ENCODE measurements at regions not wholly inside any gene's neighbourhood (a gene's known extent, or its start where the extent isn't known, plus 50 kb on each side); places are given as distances from the start of the nearest gene placed in this dataset.
A peak's percentile ranks its signal among the peaks of the same experiment; 100 is the strongest.

DNA sequence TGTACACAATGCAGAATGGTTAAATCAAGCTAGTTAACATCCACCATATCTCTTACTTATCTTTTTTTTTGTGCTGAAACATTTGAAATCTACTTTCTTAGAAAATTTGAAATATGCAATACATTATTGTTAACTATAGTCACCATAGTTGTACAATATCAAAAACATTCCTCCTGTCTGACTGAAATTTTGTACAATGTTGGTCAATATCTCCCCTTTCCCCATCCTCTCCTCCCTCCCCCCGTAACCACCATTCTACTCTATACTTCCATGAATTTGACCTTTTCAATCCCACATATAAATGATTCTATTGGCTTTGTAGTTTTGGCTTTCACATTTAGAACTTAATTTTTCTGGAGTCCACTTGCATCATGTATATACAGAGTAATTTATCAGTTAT is 63.5 kb upstream of the DCD start:
- Histone ChIP-seq H3K36me3 (ENCODE audit: control insufficient read depth, insufficient read depth, low read length) (no peaks in the 10 kb centered on the region), H3K4me3 (ENCODE audit: low read depth, low read length) (no peak overlapping the region), H3K27me3 (ENCODE audit: control insufficient read depth, insufficient read depth, low read length) (no peaks in the 10 kb centered on the region)
- ChIA-PET CTCF (no interaction called here), POLR2A (no interaction called here)
- TF ChIP-seq CTCF (IDR thresholded peaks at IDR 0.05; ENCODE audit: insufficient read depth, low read depth, low read length), result no peak
- no peak for DNase-seq (ENCODE audit: low read depth)

GRCh38 chr12:54708826-54709225 is 60.7 kb upstream of the DCD start:
- ChIA-PET POLR2A (no interaction called here), CTCF (no interaction called here)
- DNase-seq (ENCODE audit: low read depth), result no peak
- no peaks in the 10 kb centered on the region for H3K36me3 ChIP-seq (ENCODE audit: control insufficient read depth, insufficient read depth, low read length)
- H3K27me3 ChIP-seq (ENCODE audit: control insufficient read depth, insufficient read depth, low read length), result no peaks in the 10 kb centered on the region
- no peak overlapping the region for H3K4me3 ChIP-seq (ENCODE audit: low read depth, low read length)
- no peak for TF ChIP-seq CTCF (IDR thresholded peaks at IDR 0.05; ENCODE audit: insufficient read depth, low read depth, low read length)

DNA sequence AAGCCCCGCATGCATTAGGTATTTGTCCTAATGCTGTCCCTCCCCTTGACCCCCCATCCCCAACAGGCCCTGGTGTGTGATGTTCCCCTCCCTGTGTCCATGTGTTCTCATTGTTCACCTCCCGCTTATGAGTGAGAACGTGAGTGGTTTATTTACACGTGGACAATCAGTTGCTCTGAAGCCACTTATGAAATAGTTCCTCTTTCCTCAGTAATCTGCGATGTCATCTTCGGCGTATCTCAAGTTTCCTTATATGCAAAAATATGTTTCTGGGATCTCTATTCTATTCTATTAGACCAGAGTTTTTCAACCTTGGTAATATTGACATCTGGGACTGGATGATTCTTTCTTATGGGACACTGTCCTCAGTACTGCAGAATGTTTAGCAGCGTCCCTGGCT is 56.0 kb upstream of the DCD start:
- no peak for DNase-seq (ENCODE audit: low read depth)
- no peaks in the 10 kb centered on the region; the same call in 1 of the 2 replicates for H3K27me3 ChIP-seq (ENCODE audit: control insufficient read depth, insufficient read depth, low read length)
- no peaks in the 10 kb centered on the region for H3K36me3 ChIP-seq (ENCODE audit: control insufficient read depth, insufficient read depth, low read length)
- TF ChIP-seq CTCF (IDR thresholded peaks at IDR 0.05; ENCODE audit: insufficient read depth, low read depth, low read length), result no peak
- no peak overlapping the region for H3K4me3 ChIP-seq (ENCODE audit: low read depth, low read length)
- ChIA-PET CTCF (no interaction called here), POLR2A (no interaction called here)

GRCh38 chr12:54701940-54702592 is 53.9 kb upstream of the DCD start:
- Histone ChIP-seq H3K27me3 (ENCODE audit: control insufficient read depth, insufficient read depth, low read length) (no peaks in the 10 kb centered on the region; the same call in 1 of the 2 replicates), H3K4me3 (ENCODE audit: low read depth, low read length) (no peak overlapping the region), H3K36me3 (ENCODE audit: control insufficient read depth, insufficient read depth, low read length) (no peaks in the 10 kb centered on the region)
- ChIA-PET CTCF (interaction anchor here (0.6 to 2.7 kb wide), 20 partner anchors 9 to 438 kb away, joined by 3 to 15 read pairs (median 3); no protein-coding TSS in a partner anchor), POLR2A (no interaction called here)
- TF ChIP-seq CTCF (IDR thresholded peaks at IDR 0.05; ENCODE audit: insufficient read depth, low read depth, low read length), result peak; percentile 56
- no peak for DNase-seq (ENCODE audit: low read depth)

- Histone ChIP-seq H3K27me3 (ENCODE audit: control insufficient read depth, insufficient read depth, low read length) (no peaks in the 10 kb centered on the region; the same call in 1 of the 2 replicates), H3K4me3 (ENCODE audit: low read depth, low read length) (no peak overlapping the region), H3K36me3 (ENCODE audit: control insufficient read depth, insufficient read depth, low read length) (no peaks in the 10 kb centered on the region)
- POLR2A ChIA-PET, result no interaction called here
- no peak for DNase-seq (ENCODE audit: low read depth)
- TF ChIP-seq CTCF (IDR thresholded peaks at IDR 0.05; ENCODE audit: insufficient read depth, low read depth, low read length), result no peak
- CTCF ChIA-PET, result interaction anchor here (0.7 to 2.4 kb wide), 6 partner anchors 8 to 295 kb away, joined by 3 to 15 read pairs (median 3); no protein-coding TSS in a partner anchor
Measured at GRCh38 chr12:54700849-54701248, 52.7 kb upstream of the DCD start.

Measured in BJ (cell line).